CD14-positive monocyte (primary cell): ENCODE measurements at regions not wholly inside any gene's neighbourhood (a gene's known extent, or its start where the extent isn't known, plus 50 kb on each side); places are given as distances from the start of the nearest gene placed in this dataset.

Source experiments
- DNase-seq, 3 donors: peaks; one replicate each; pipeline ENCODE4 v3.0.0-alpha.2; 2011 to 2022
- H2AFZ ChIP-seq: 2 replicates; pipeline ENCODE4 v1.6.0; 2012; ENCODE audit warnings: mild to moderate bottlenecking, low read depth, low read length, inconsistent platforms; ENCODE audit not compliant: insufficient read depth, poor library complexity, severe bottlenecking
- H3K27ac ChIP-seq, 2 donors: 1 replicate in 1 of 2; 2 replicates in 1 of 2; pipeline ENCODE4 v1.5.1; 2012 to 2013; ENCODE audit warnings: low read length in 2 of 2, control low read depth in 1 of 2, inconsistent platforms in 1 of 2, low read depth in 1 of 2, mild to moderate bottlenecking in 1 of 2
- H3K27me3 ChIP-seq, 2 donors: one replicate each; pipeline versions ENCODE4 v1.6.0 to v1.6.1; 2011 to 2013; ENCODE audit warnings: low read length in 2 of 2; ENCODE audit not compliant: control insufficient read depth in 2 of 2, insufficient read depth in 2 of 2
- H3K36me3 ChIP-seq, 2 donors: replicated peaks in 1 of 2; 1 replicate in 1 of 2; 2 replicates in 1 of 2; pipeline versions ENCODE4 v1.5.1 to v1.6.1; 2012 to 2013; ENCODE audit warnings: low read length in 2 of 2, control low read depth in 1 of 2, inconsistent platforms in 1 of 2, mild to moderate bottlenecking in 1 of 2; ENCODE audit not compliant: insufficient read depth in 2 of 2, control insufficient read depth in 1 of 2
- H3K4me1 ChIP-seq, 2 donors: 1 replicate in 1 of 2; 2 replicates in 1 of 2; pipeline versions ENCODE4 v1.5.1 to v1.6.1; 2012 to 2013; ENCODE audit warnings: low read length in 2 of 2, control low read depth in 1 of 2, inconsistent platforms in 1 of 2, mild to moderate bottlenecking in 1 of 2, moderate library complexity in 1 of 2; ENCODE audit not compliant: insufficient read depth in 2 of 2, control insufficient read depth in 1 of 2
- H3K4me2 ChIP-seq: replicated peaks from 2 replicates; pipeline ENCODE3; 2012; ENCODE audit warnings: low read length, moderate library complexity, mild to moderate bottlenecking; ENCODE audit not compliant: poor library complexity, severe bottlenecking; ENCODE audit errors: extremely low read depth
- H3K4me3 ChIP-seq, 3 experiments: fragments of 200-600 bp in 1 of 3; sonication (generic) in 1 of 3; replicated peaks in 1 of 3; 1 replicate in 2 of 3; 2 replicates in 1 of 3; pipeline ENCODE4 v1.5.1; 2011 to 2013; ENCODE audit warnings: low read length in 3 of 3, mild to moderate bottlenecking in 3 of 3, control low read depth in 2 of 3, low read depth in 2 of 3, inconsistent platforms in 1 of 3, moderate library complexity in 1 of 3
- H3K79me2 ChIP-seq: 2 replicates; pipeline ENCODE4 v1.6.0; 2012; ENCODE audit warnings: mild to moderate bottlenecking, control low read depth, inconsistent platforms, low read length, moderate library complexity; ENCODE audit not compliant: insufficient read depth
- H3K9ac ChIP-seq: 2 replicates; pipeline ENCODE4 v1.6.0; 2017; ENCODE audit warnings: low read length, mild to moderate bottlenecking; ENCODE audit not compliant: insufficient read depth, poor library complexity, severe bottlenecking
- H3K9me3 ChIP-seq, 2 donors: replicated peaks in 1 of 2; 1 replicate in 1 of 2; 2 replicates in 1 of 2; pipeline versions ENCODE4 v1.5.1 to v1.6.1; 2012 to 2013; ENCODE audit warnings: low read length in 2 of 2, control low read depth in 1 of 2; ENCODE audit not compliant: control insufficient read depth in 1 of 2, insufficient read depth in 1 of 2
- H4K20me1 ChIP-seq: 2 replicates; pipeline ENCODE4 v1.6.0; 2012; ENCODE audit warnings: mild to moderate bottlenecking, low read length, control low read depth, moderate library complexity; ENCODE audit not compliant: insufficient read depth
- H3K27ac Mint-ChIP-seq, 7 donors: one replicate each; pipeline ENCODE4 v1.8.0; 2020; ENCODE audit warnings: mild to moderate bottlenecking in 7 of 7, mixed read lengths in 7 of 7, moderate library complexity in 6 of 7, inconsistent platforms in 2 of 7
- H3K27me3 Mint-ChIP-seq, 3 donors: one replicate each; pipeline ENCODE4 v1.8.0; 2021 to 2022; ENCODE audit warnings: low read depth in 3 of 3, mild to moderate bottlenecking in 3 of 3, mixed read lengths in 3 of 3, moderate library complexity in 3 of 3, inconsistent platforms in 1 of 3
- H3K36me3 Mint-ChIP-seq, 2 donors: one replicate each; pipeline ENCODE4 v1.8.0; 2020; ENCODE audit warnings: mixed read lengths in 2 of 2, inconsistent platforms in 1 of 2, mild to moderate bottlenecking in 1 of 2
- H3K4me1 Mint-ChIP-seq: one replicate; pipeline ENCODE4 v1.8.0; 2020; ENCODE audit warnings: mild to moderate bottlenecking, mixed read lengths
- H3K4me3 Mint-ChIP-seq, 2 donors: one replicate each; pipeline ENCODE4 v1.8.0; 2020; ENCODE audit warnings: mild to moderate bottlenecking in 2 of 2, mixed read lengths in 2 of 2, moderate library complexity in 1 of 2
- H3K9me3 Mint-ChIP-seq, 7 donors: one replicate each; pipeline ENCODE4 v1.8.0; 2020 to 2022; ENCODE audit warnings: mixed read lengths in 7 of 7, mild to moderate bottlenecking in 6 of 7, moderate library complexity in 6 of 7, inconsistent platforms in 2 of 7
- whole genome bisulfite sequencing: methylation state at CpG from one replicate; pipeline ENCODE4 v1.1.5; 2013; ENCODE audit warnings: missing lambda C conversion rate; ENCODE audit not compliant: insufficient coverage; 5-methylcytosine and 5-hydroxymethylcytosine counted together
- intact Hi-C, 2 donors: fragments of 100-400 bp; cut with micrococcal nuclease; formaldehyde crosslinking; loops; one replicate each; pipeline versions ENCODE4 v1.15.0 to v1.15.1; 2023
- TF ChIP-seq, protein P1 (sequence below): fragments of 200-600 bp; IDR thresholded peaks from one replicate; pipeline ENCODE4 v1.8.0; 2022; ENCODE audit warnings: antibody characterized with exemption, mild to moderate bottlenecking

DNA sequence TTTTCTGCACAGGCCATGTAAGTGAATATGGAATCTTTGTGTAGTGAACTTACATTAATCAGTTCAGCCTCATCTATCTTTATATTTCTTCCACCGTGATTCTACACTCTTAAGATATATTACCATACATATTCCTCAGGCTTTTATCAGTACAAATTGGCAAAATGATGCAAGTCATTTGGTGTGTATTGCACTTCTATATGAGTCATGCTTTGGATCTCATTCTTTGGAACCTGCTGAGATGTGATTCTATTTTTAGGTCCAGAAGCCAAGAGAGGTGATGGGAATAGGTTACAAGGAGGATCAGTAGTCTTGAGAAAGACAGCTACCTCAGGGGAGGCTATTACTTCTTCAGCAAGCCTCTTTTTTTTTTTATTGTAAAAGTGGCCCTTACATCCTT lies 204.4 kb downstream of the ZNF330 start:
- Mint-ChIP-seq H3K36me3 (peaks cover 5 to 11% of the 10 kb centered on the region in 2 donors), H3K4me3 (no peak overlapping the region), H3K4me1 (no peaks in the 10 kb centered on the region), H3K9me3 (peaks cover 3 to 11% (median 5%) of the 10 kb centered on the region in 7 donors), H3K27me3 (peaks cover 0 to 1% (median 1%) of the 10 kb centered on the region in 3 donors), H3K27ac (no peak overlapping the region)
- no peaks in the 10 kb centered on the region for H3K9me3 ChIP-seq
- no peak for DNase-seq
- intact Hi-C loops, result no loop called here
- TF ChIP-seq, protein P1, sequence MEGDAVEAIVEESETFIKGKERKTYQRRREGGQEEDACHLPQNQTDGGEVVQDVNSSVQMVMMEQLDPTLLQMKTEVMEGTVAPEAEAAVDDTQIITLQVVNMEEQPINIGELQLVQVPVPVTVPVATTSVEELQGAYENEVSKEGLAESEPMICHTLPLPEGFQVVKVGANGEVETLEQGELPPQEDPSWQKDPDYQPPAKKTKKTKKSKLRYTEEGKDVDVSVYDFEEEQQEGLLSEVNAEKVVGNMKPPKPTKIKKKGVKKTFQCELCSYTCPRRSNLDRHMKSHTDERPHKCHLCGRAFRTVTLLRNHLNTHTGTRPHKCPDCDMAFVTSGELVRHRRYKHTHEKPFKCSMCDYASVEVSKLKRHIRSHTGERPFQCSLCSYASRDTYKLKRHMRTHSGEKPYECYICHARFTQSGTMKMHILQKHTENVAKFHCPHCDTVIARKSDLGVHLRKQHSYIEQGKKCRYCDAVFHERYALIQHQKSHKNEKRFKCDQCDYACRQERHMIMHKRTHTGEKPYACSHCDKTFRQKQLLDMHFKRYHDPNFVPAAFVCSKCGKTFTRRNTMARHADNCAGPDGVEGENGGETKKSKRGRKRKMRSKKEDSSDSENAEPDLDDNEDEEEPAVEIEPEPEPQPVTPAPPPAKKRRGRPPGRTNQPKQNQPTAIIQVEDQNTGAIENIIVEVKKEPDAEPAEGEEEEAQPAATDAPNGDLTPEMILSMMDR, result no peak
- peaks cover 99% of the 10 kb centered on the region for H4K20me1 ChIP-seq
- H3K27ac ChIP-seq, result no peak overlapping the region
- no peaks in the 10 kb centered on the region for H3K36me3 ChIP-seq
- H3K9ac ChIP-seq, result no peak overlapping the region
- no peaks in the 10 kb centered on the region for H3K4me1 ChIP-seq
- no CpG with 5 or more reads among the region's 1 CpG for WGBS
- H3K4me2 ChIP-seq, result no peak overlapping the region
- no peak overlapping the region for H2AFZ ChIP-seq
- no peak overlapping the region for H3K4me3 ChIP-seq
- no peaks in the 10 kb centered on the region for H3K79me2 ChIP-seq
- no peaks in the 10 kb centered on the region for H3K27me3 ChIP-seq

DNA sequence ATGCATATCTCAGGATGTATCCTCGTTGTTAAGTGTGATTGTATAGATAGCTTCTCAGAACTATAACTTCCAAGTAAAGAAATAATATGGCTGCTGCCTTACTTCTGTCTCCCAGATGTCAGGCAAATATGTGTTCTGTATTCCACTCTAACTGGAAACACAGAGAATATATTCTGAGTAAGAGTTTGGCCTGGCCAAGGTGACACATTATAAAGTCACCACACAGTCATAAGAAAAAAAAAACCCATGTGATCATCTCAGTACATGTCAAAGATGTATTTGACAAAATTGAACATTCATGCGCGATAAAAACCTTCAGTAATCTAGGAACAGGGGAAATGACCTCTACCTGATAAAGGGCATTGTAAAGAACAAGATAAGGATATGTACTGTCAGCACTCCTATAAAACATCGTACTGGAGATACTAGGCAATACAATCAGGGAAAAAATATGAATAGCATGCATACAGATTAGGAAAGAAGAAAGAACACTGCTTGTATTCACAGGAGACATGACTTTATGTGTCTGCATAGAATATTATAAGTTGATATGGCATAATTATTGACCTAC lies 207.1 kb downstream of the ZNF330 start:
- TF ChIP-seq, protein P1, result no peak
- DNase-seq, result no peak
- H3K4me3 Mint-ChIP-seq, result no peak overlapping the region
- H3K27me3 Mint-ChIP-seq, result peaks cover 0 to 1% (median 0%) of the 10 kb centered on the region in 3 donors
- H3K27ac ChIP-seq, result no peak overlapping the region
- no peak overlapping the region for H2AFZ ChIP-seq
- no peak overlapping the region for H3K9ac ChIP-seq
- H3K9me3 ChIP-seq, result no peaks in the 10 kb centered on the region
- no peaks in the 10 kb centered on the region for H3K36me3 ChIP-seq
- H3K27me3 ChIP-seq, result no peaks in the 10 kb centered on the region
- peaks cover 89% of the 10 kb centered on the region for H4K20me1 ChIP-seq
- no peak overlapping the region for H3K4me3 ChIP-seq
- H3K4me2 ChIP-seq, result no peak overlapping the region
- no CpG with 5 or more reads among the region's 4 CpGs for WGBS
- H3K36me3 Mint-ChIP-seq, result peaks cover 8 to 12% of the 10 kb centered on the region in 2 donors
- peaks cover 1 to 10% (median 4%) of the 10 kb centered on the region in 7 donors for H3K9me3 Mint-ChIP-seq
- no peaks in the 10 kb centered on the region for H3K79me2 ChIP-seq
- H3K27ac Mint-ChIP-seq, result no peak overlapping the region
- no peaks in the 10 kb centered on the region for H3K4me1 Mint-ChIP-seq
- intact Hi-C loops, result no loop called here
- H3K4me1 ChIP-seq, result no peaks in the 10 kb centered on the region
